Sciatic nerve (tissue), 2 donors: ENCODE measurements at regions not wholly inside any gene's neighbourhood (a gene's known extent, or its start where the extent isn't known, plus 50 kb on each side); places are given as distances from the start of the nearest gene placed in this dataset.

ENCODE experiments used
- ATAC-seq: fragments of 200-7000 bp; cut with Tn5 transposase; one replicate; pipeline ENCODE4 v1.9.1; 2020; ENCODE audit warnings: mild to moderate bottlenecking, moderate library complexity
- DNase-seq: peaks from one replicate; pipeline ENCODE4 v3.0.0-alpha.2; 2020; ENCODE audit warnings: low spot score
- intact Hi-C: fragments of 100-400 bp; cut with DNase I; formaldehyde crosslinking; loops from one replicate; pipeline ENCODE4 v1.14.2; 2022
- donor health status: DM: no; HTN: no; CAD: no.
- donor health status: DM: no; HTN: no; CAD: no.

- intact Hi-C loops, result no loop called here
- ATAC-seq (no peak), DNase-seq (no peak)
Observed at GRCh38 chr13:110824702-110825300, 90.1 kb downstream of the ANKRD10 start.

- ATAC-seq (no peak), DNase-seq (no peak)
- intact Hi-C loops, result no loop called here
Observed at GRCh38 chr13:110825516-110825915, 89.4 kb downstream of the ANKRD10 start.

- DNase-seq (no peak), ATAC-seq (no peak)
- intact Hi-C loops, result no loop called here
Observed at GRCh38 chr13:110826101-110826500, 88.8 kb downstream of the ANKRD10 start.

GRCh38 chr13:110826861-110827672 lies 87.8 kb downstream of the ANKRD10 start:
- no peak for ATAC-seq
- no peak for DNase-seq
- intact Hi-C loops, result no loop called here
